Fibroblast of pulmonary artery (primary cell): ENCODE measurements at regions not wholly inside any gene's neighbourhood (a gene's known extent, or its start where the extent isn't known, plus 50 kb on each side); places are given as distances from the start of the nearest gene placed in this dataset.

Source experiments
- DNase-seq: peaks from one replicate; pipeline ENCODE4 v3.0.0-alpha.2; 2010; ENCODE audit warnings: low read depth
- H3K4me3 ChIP-seq: replicated peaks from 2 replicates; pipeline ENCODE4 v1.5.1; 2011; ENCODE audit warnings: low read depth, mild to moderate bottlenecking, control low read depth, low read length, moderate library complexity
- TF ChIP-seq, protein P1 (sequence below): IDR thresholded peaks from 2 replicates; pipeline ENCODE4 v1.5.1; 2011; ENCODE audit warnings: mild to moderate bottlenecking, control low read depth, low read length, inconsistent platforms; ENCODE audit errors: missing control alignments

DNA sequence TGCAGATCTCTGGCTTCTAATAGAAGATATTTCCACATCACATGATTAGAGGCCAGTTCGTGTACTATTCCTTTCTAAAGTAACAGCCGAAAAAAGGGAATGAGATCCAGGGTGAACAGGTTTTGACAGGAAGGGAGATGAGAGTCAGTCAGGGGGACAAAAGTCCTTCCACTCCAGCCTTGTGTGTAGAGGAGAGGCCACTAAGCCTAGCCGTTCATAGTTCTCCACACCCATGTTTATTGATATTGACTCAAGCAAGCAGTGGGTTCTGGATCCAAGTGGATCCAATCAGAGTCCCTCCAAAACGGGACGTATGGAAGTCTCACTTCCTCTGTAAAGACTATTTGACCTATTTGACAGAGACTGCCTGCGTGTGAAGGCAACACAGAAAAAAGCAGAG is 80.4 kb upstream of the LRIG1 start:
- TF ChIP-seq, protein P1, sequence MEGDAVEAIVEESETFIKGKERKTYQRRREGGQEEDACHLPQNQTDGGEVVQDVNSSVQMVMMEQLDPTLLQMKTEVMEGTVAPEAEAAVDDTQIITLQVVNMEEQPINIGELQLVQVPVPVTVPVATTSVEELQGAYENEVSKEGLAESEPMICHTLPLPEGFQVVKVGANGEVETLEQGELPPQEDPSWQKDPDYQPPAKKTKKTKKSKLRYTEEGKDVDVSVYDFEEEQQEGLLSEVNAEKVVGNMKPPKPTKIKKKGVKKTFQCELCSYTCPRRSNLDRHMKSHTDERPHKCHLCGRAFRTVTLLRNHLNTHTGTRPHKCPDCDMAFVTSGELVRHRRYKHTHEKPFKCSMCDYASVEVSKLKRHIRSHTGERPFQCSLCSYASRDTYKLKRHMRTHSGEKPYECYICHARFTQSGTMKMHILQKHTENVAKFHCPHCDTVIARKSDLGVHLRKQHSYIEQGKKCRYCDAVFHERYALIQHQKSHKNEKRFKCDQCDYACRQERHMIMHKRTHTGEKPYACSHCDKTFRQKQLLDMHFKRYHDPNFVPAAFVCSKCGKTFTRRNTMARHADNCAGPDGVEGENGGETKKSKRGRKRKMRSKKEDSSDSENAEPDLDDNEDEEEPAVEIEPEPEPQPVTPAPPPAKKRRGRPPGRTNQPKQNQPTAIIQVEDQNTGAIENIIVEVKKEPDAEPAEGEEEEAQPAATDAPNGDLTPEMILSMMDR, result no peak
- no peak overlapping the region for H3K4me3 ChIP-seq
- DNase-seq, result no peak

GRCh38 chr3:66582721-66583423 is 82.0 kb upstream of the LRIG1 start:
- no peak for DNase-seq
- TF ChIP-seq, protein P1, result no peak
- no peak overlapping the region for H3K4me3 ChIP-seq

- TF ChIP-seq, protein P1, result no peak
Measured at GRCh38 chr3:66583424-66584040, 82.7 kb upstream of the LRIG1 start.

DNA sequence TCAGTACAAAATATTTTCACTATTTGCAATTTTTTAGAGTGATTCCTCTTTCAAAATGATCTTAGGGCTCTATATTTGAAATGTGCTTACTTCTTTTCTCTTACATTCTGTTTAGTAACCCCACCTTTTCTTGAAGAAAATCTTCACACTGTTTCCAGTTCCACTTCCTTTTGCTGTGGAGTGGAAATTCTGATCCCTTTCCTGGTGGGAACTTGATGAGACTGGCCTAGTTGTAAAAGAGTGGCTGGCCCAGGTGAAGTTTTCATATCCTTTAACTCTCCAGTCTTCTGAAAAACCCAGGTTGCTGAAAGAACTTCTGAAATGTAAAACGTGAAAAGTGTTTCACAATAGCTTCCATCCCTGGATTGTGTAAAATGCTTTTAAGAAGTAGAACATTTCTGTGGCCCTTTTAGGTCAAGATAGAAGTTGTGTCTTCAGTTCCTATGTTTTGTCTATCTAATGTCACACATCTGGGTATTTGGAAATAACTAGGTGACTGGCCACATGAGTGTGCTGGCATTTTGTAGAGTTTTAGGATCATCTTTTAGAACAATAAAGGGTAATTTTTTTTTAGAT is 84.8 kb upstream of the LRIG1 start:
- no peak overlapping the region for H3K4me3 ChIP-seq
- TF ChIP-seq, protein P1, result no peak
- no peak for DNase-seq

More at GRCh38 chr3:66583424-66584040, 82.7 kb upstream of the LRIG1 start:
- no peak for DNase-seq
- H3K4me3 ChIP-seq, result no peak overlapping the region

GRCh38 chr3:66586853-66587252 is 86.0 kb upstream of the LRIG1 start:
- DNase-seq, result no peak
- TF ChIP-seq, protein P1, result no peak
- no peak overlapping the region for H3K4me3 ChIP-seq

DNA sequence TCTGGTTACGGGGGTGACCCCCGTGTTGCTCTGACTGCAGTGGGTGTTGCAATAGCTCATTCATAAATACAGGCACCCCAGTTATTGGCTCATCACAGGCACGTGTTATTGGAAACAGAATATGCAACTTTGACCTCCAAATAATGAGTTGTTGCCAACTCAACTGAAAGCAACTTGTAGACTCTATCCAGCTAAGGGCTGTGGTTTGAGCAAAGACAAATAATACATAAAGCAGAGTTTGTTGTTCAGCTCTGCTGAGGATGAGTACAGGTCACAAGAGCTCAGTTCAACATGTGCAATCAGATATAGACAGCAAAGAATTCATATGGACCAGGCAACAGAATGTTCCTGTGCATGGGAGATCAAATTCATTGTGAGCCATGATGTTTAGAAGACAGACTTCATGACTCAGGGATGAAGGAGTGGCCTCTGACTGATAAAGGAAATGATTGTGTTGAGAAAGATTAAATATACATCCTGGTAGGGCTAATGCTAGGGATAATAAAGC is 87.6 kb upstream of the LRIG1 start:
- no peak for DNase-seq
- TF ChIP-seq, protein P1, result no peak
- H3K4me3 ChIP-seq, result no peak overlapping the region
